ENCODE measurements at regions not wholly inside any gene's neighbourhood (a gene's known extent, or its start where the extent isn't known, plus 50 kb on each side); places are given as distances from the start of the nearest gene placed in this dataset.
A peak's percentile ranks its signal among the peaks of the same experiment; 100 is the strongest.

GRCh38 chr14:71361336-71361735 lies 454.1 kb downstream of the PCNX1 start:
- peak overlapping the region; percentile 17 to 56; a peak in 2 of 4 replicates for H4K8ac ChIP-seq (ENCODE audit: low read depth in 2 of 2, low read length in 2 of 2)
- H2BK5ac ChIP-seq (ENCODE audit: low read depth, low read length, poor library complexity, severe bottlenecking): peak overlapping the region; percentile 64
- TF ChIP-seq CEBPB (IDR thresholded peaks at IDR 0.05; ENCODE audit: low read depth, low read length) (peak; percentile 71), MAZ (IDR thresholded peaks at IDR 0.05; ENCODE audit: borderline replicate concordance, low read depth, low read length) (no peak)
- no peak overlapping the region for H3K56ac ChIP-seq (ENCODE audit: extremely low read depth, insufficient read depth, low read length)
- DNase-seq (peak; percentile 57), ATAC-seq (ENCODE audit: low read depth) (no peak)
- H2BK15ac ChIP-seq (ENCODE audit: low read depth, low read length): 0 out of 3 replicates have a peak overlapping the region, but pooled peaks have one; percentile 33
- H3K9me1 ChIP-seq (ENCODE audit: insufficient read depth, low read length): peaks cover 11% of the 10 kb centered on the region
- no peaks in the 10 kb centered on the region for H3K36me3 ChIP-seq (ENCODE audit: control insufficient read depth, insufficient read depth, low read length)
- peaks cover 31 to 77% of the 10 kb centered on the region in 2 experiments for H3K79me1 ChIP-seq (ENCODE audit: low read depth in 1 of 2, low read length in 2 of 2)
- CTCF ChIA-PET: no interaction called here
- H3K9ac ChIP-seq (ENCODE audit: low read depth, low read length): no peak overlapping the region
- intact Hi-C loops (cut with micrococcal nuclease) (no loop called here), dilution Hi-C loops (cut with HindIII; ENCODE audit: low sequenced_read_pairs, unreplicated experiment) (no loop called here), in situ Hi-C loops (cut with MboI; ENCODE audit: low sequenced_read_pairs) (no loop called here)
- H2BK20ac ChIP-seq (ENCODE audit: low read depth, low read length): peak overlapping the region; percentile 15; the same call in 1 of the 2 replicates
- H2AK5ac ChIP-seq (ENCODE audit: low read depth, low read length): no peak overlapping the region
- POLR2A ChIA-PET (ENCODE audit: unreplicated experiment): no interaction called here
- H4K5ac ChIP-seq (ENCODE audit: low read depth, low read length): no peak overlapping the region; the same call in none of the 2 replicates
- peak overlapping the region; percentile 72; the same call in 1 of the 2 replicates for H3K14ac ChIP-seq (replicated peaks; ENCODE audit: low read depth, low read length)
- H3K27ac ChIP-seq (ENCODE audit: insufficient read depth, low read length): no peak overlapping the region
- no peaks in the 10 kb centered on the region; the same call in 1 of the 2 replicates for H4K20me1 ChIP-seq (ENCODE audit: insufficient read depth, low read length)
- WGBS, 2 experiments (ENCODE audit: extremely low coverage in 2 of 2, insufficient read length in 1 of 2): 65% methylated on average over 2 of the region's 3 CpGs; no CpG with 5 or more reads in 1 of the 2 experiments
- H3K27me3 ChIP-seq (ENCODE audit: control insufficient read depth, insufficient read depth, low read length): no peaks in the 10 kb centered on the region
- no peaks in the 10 kb centered on the region for H3K9me3 ChIP-seq (ENCODE audit: control insufficient read depth, insufficient read depth, low read length)
- BruUV-seq (replicated peaks): no TSS peak
- no peak overlapping the region for H4K91ac ChIP-seq (ENCODE audit: insufficient read depth, low read depth, low read length)
- no peak overlapping the region for H2AFZ ChIP-seq (replicated peaks; ENCODE audit: low read length, poor library complexity)
- H3K4me2 ChIP-seq (ENCODE audit: low read depth, low read length): no peak overlapping the region; the same call in 1 of the 2 replicates
- H3K18ac ChIP-seq (ENCODE audit: low read depth, low read length): peak overlapping the region; percentile 11; the same call in 1 of the 2 replicates
- H2BK120ac ChIP-seq (ENCODE audit: low read depth, low read length): no peak overlapping the region
- H3K4ac ChIP-seq (ENCODE audit: low read depth, low read length): peak overlapping the region; percentile 43; the same call in 1 of the 2 replicates
- no peak overlapping the region for H2AK9ac ChIP-seq (replicated peaks; ENCODE audit: low read depth, low read length, poor library complexity)
- peaks cover 25% of the 10 kb centered on the region for H3K4me1 ChIP-seq (ENCODE audit: control insufficient read depth, insufficient read depth, low read length)
- peak overlapping the region; percentile 38; the same call in 1 of the 2 replicates for H3K23ac ChIP-seq (ENCODE audit: low read depth, low read length)
- H3K4me3 ChIP-seq (ENCODE audit: insufficient read depth, low read depth, low read length): no peak overlapping the region
